MM.1S (cell line): ENCODE measurements at regions not wholly inside any gene's neighbourhood (a gene's known extent, or its start where the extent isn't known, plus 50 kb on each side); places are given as distances from the start of the nearest gene placed in this dataset.

ENCODE experiments used
- EZH2 ChIP-seq: fragments of 300-600 bp; sonication (generic); optimal IDR thresholded peaks from 2 replicates; pipeline ENCODE3; 2017; ENCODE audit warnings: low read depth, mild to moderate bottlenecking, antibody characterized with exemption, low read length, mixed read lengths
- TF ChIP-seq, protein P1 (sequence below): fragments of 300-600 bp; sonication (generic); IDR thresholded peaks from 2 replicates; pipeline ENCODE4 v1.5.1; 2016; ENCODE audit warnings: antibody characterized with exemption, low read length, mixed read lengths

DNA sequence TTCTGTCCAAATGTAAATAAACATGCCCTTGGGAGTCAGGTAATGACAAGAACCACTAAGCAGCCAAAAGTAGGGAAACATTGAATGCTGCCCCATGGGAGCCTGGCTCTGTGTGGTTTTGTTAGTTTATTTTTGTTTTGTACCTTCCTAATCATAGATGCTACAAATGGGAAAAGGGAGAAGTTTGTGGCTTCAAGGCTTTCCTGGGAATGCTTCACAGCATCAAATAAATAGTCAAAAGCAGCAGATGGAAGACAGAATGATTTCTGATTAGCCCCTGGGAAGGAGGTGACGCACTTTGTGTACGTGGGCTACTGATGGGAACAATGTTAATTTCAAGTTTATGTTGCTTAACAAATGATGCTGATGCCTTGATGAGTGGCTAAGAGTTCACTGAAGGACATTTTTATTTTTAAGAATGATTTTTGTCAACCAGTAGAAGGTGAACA is 532.7 kb downstream of the BCKDHB start:
- TF ChIP-seq, protein P1, sequence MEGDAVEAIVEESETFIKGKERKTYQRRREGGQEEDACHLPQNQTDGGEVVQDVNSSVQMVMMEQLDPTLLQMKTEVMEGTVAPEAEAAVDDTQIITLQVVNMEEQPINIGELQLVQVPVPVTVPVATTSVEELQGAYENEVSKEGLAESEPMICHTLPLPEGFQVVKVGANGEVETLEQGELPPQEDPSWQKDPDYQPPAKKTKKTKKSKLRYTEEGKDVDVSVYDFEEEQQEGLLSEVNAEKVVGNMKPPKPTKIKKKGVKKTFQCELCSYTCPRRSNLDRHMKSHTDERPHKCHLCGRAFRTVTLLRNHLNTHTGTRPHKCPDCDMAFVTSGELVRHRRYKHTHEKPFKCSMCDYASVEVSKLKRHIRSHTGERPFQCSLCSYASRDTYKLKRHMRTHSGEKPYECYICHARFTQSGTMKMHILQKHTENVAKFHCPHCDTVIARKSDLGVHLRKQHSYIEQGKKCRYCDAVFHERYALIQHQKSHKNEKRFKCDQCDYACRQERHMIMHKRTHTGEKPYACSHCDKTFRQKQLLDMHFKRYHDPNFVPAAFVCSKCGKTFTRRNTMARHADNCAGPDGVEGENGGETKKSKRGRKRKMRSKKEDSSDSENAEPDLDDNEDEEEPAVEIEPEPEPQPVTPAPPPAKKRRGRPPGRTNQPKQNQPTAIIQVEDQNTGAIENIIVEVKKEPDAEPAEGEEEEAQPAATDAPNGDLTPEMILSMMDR: no peak
- TF ChIP-seq EZH2: no peak
